GM12878 (cell line): ENCODE measurements at regions not wholly inside any gene's neighbourhood (a gene's known extent, or its start where the extent isn't known, plus 50 kb on each side); places are given as distances from the start of the nearest gene placed in this dataset.

Experiments used
- ATAC-seq: fragments of 200-7000 bp; cut with Tn5 transposase; 3 replicates; pipeline ENCODE4 v1.9.1; 2020; ENCODE audit warnings: mild to moderate bottlenecking, moderate library complexity
- BruUV-seq: library from RNA; stranded (reverse); fragments of 400-500 nt; replicated peaks from 2 replicates; lab custom pipeline; 2021; lab: Mats Ljungman, UMichigan
- CTCF ChIA-PET: fragments of 300-600 bp; sonication (Branson Sonifier 250); formaldehyde crosslinking; extraction: SDS; loops from one replicate; lab custom pipeline; 2021; ENCODE audit warnings: inconsistent platforms; lab: Yijun Ruan, JAX
- POLR2A ChIA-PET: fragments of 350-600 bp; formaldehyde crosslinking; extraction: SDS; loops from one replicate; lab custom pipeline; 2021; ENCODE audit warnings: inconsistent platforms; lab: Charles Lee
- RAD21 ChIA-PET: fragments of 300-600 bp; sonication (Branson Sonifier 250); formaldehyde crosslinking; loops from one replicate; lab custom pipeline; 2023; ENCODE audit warnings: antibody characterized with exemption; ENCODE audit not compliant: unreplicated experiment; lab: Charles Lee
- SMC1A ChIA-PET: fragments of 300-600 bp; sonication (Branson Sonifier 250); formaldehyde crosslinking; loops from one replicate; lab custom pipeline; 2023; ENCODE audit not compliant: unreplicated experiment, uncharacterized antibody; lab: Charles Lee
- DNase-seq: peaks from one replicate; pipeline ENCODE4 v3.0.0-alpha.2; 2011; ENCODE audit warnings: low read depth, low spot score
- FAIRE-seq: peaks from 3 replicates; lab custom pipeline; 2011; peaks lifted over from hg19 to GRCh38; lab: Jason Lieb, UNC
- H2AFZ ChIP-seq: 2 replicates; pipeline ENCODE4 v1.6.0; 2011; ENCODE audit warnings: low read depth, low read length, control low read depth; ENCODE audit not compliant: control insufficient read depth
- H3K27ac ChIP-seq: 2 replicates; pipeline ENCODE4 v1.5.1; 2011; ENCODE audit warnings: control low read depth; ENCODE audit not compliant: control insufficient read depth, insufficient read depth
- H3K27me3 ChIP-seq, 2 experiments: replicated peaks in 1 of 2; 2 replicates each; pipeline versions ENCODE4 v1.6.0 to v1.6.1; 2011; ENCODE audit warnings: low read length in 1 of 2; ENCODE audit not compliant: control insufficient read depth in 2 of 2, insufficient read depth in 2 of 2
- H3K36me3 ChIP-seq, 2 experiments: 2 replicates each; pipeline ENCODE4 v1.5.1; 2011; ENCODE audit warnings: low read length in 1 of 2; ENCODE audit not compliant: control insufficient read depth in 2 of 2, insufficient read depth in 2 of 2
- H3K4me1 ChIP-seq: 2 replicates; pipeline ENCODE4 v1.6.1; 2011; ENCODE audit warnings: mild to moderate bottlenecking, low read length, moderate library complexity, mixed read lengths; ENCODE audit not compliant: control insufficient read depth, insufficient read depth
- H3K4me2 ChIP-seq: 2 replicates; pipeline ENCODE4 v1.6.0; 2011; ENCODE audit warnings: control low read depth; ENCODE audit not compliant: control insufficient read depth, insufficient read depth
- H3K4me3 ChIP-seq: fragments of 200-600 bp; sonication (generic); 2 replicates; pipeline ENCODE4 v1.5.1; 2016
- H3K79me2 ChIP-seq: 2 replicates; pipeline ENCODE4 v1.6.0; 2011; ENCODE audit warnings: low read length; ENCODE audit not compliant: control insufficient read depth, insufficient read depth
- H3K9ac ChIP-seq: 2 replicates; pipeline ENCODE4 v1.8.0; 2011; ENCODE audit warnings: low read length, control low read depth, mixed read lengths; ENCODE audit not compliant: control insufficient read depth, insufficient read depth
- H3K9me3 ChIP-seq: replicated peaks from 3 replicates; pipeline ENCODE4 v1.5.1; 2011; ENCODE audit warnings: mild to moderate bottlenecking, low read length; ENCODE audit not compliant: control insufficient read depth, insufficient read depth
- H4K20me1 ChIP-seq: 2 replicates; pipeline ENCODE4 v1.6.0; 2011; ENCODE audit not compliant: control insufficient read depth, insufficient read depth
- FOXK2 ChIP-seq: fragments of 450-650 bp; IDR thresholded peaks from 2 replicates; pipeline ENCODE4 v1.6.1; 2017; ENCODE audit warnings: mild to moderate bottlenecking, moderate library complexity
- NBN ChIP-seq: fragments of 450-650 bp; IDR thresholded peaks from 2 replicates; pipeline ENCODE4 v1.6.1; 2016
- WGBS: methylation state at CpG from one replicate; pipeline ENCODE4 v1.1.6; 2016; ENCODE audit warnings: low lambda C conversion rate; ENCODE audit not compliant: insufficient replicate concordance, insufficient coverage; ENCODE audit errors: missing lambda C conversion rate; 5-methylcytosine and 5-hydroxymethylcytosine counted together
- in situ Hi-C: fragments of 300-500 bp; cut with MboI; formaldehyde crosslinking; loops from 9 replicates; pipeline ENCODE4 v1.14.3; 2018; ENCODE audit warnings: mixed read lengths
- intact Hi-C: fragments of 100-400 bp; cut with micrococcal nuclease; formaldehyde crosslinking; loops from one replicate; pipeline ENCODE4 v1.14.2; 2022; ENCODE audit not compliant: unreplicated experiment
- TF ChIP-seq, protein P1 (sequence below): IDR thresholded peaks from 2 replicates; pipeline ENCODE4 v1.6.1; 2011; ENCODE audit warnings: borderline replicate concordance, low read depth, mild to moderate bottlenecking, moderate library complexity, low read length; ENCODE audit not compliant: insufficient read depth, poor library complexity, severe bottlenecking

DNA sequence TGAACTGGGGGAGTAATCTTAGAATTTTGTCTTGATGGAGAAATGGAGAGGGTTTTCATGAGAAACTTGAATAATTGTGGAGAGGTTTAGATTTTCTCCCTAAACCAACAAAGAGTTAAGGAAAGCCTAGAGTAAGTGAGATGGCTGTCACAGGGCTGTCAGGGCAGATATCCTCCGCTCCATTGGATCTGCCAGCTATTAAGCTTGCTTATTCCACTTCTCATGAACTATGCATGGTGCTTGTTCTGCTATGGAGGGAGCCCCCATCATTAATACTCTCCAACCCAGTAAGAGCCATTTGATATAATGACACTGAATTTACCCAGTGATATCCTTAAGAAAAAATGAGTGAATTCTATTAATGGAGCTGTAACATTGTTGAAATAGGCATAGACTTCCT lies 342.8 kb upstream of the MTNR1B start:
- DNase-seq (no peak), FAIRE-seq (no peak), ATAC-seq (no peak)
- Histone ChIP-seq H2AFZ (no peak overlapping the region), H3K9ac (no peak overlapping the region), H3K79me2 (no peaks in the 10 kb centered on the region), H4K20me1 (no peaks in the 10 kb centered on the region), H3K4me3 (no peak overlapping the region), H3K27me3 (no peaks in the 10 kb centered on the region), H3K36me3 (no peaks in the 10 kb centered on the region), H3K4me1 (no peaks in the 10 kb centered on the region), H3K27ac (no peak overlapping the region), H3K9me3 (no peaks in the 10 kb centered on the region), H3K4me2 (no peak overlapping the region)
- WGBS: 13% methylated on average over 1 of the region's 1 CpG
- ChIA-PET SMC1A (no interaction called here), POLR2A (no interaction called here), RAD21 (no interaction called here), CTCF (no interaction called here)
- no peak for TF ChIP-seq NBN
- BruUV-seq: no TSS peak
- intact Hi-C loops: no loop called here
- in situ Hi-C loops: no loop called here

- Histone ChIP-seq H3K4me2 (no peak overlapping the region), H4K20me1 (no peaks in the 10 kb centered on the region), H3K36me3 (no peaks in the 10 kb centered on the region), H3K4me3 (no peak overlapping the region), H3K79me2 (no peaks in the 10 kb centered on the region), H3K27me3 (no peaks in the 10 kb centered on the region), H3K27ac (no peak overlapping the region), H3K4me1 (no peaks in the 10 kb centered on the region), H3K9me3 (no peaks in the 10 kb centered on the region), H2AFZ (no peak overlapping the region), H3K9ac (no peak overlapping the region)
- SMC1A ChIA-PET: no interaction called here
- CTCF ChIA-PET: interaction anchor here (0.8 kb wide), 1 partner anchor 162 kb away, joined by 3 read pairs; no protein-coding TSS in a partner anchor
- intact Hi-C loops: no loop called here
- WGBS: 19% methylated on average over 7 of the region's 7 CpGs
- DNase-seq (no peak), ATAC-seq (no peak), FAIRE-seq (no peak)
- in situ Hi-C loops: no loop called here
- TF ChIP-seq FOXK2: no peak
- TF ChIP-seq, protein P1, sequence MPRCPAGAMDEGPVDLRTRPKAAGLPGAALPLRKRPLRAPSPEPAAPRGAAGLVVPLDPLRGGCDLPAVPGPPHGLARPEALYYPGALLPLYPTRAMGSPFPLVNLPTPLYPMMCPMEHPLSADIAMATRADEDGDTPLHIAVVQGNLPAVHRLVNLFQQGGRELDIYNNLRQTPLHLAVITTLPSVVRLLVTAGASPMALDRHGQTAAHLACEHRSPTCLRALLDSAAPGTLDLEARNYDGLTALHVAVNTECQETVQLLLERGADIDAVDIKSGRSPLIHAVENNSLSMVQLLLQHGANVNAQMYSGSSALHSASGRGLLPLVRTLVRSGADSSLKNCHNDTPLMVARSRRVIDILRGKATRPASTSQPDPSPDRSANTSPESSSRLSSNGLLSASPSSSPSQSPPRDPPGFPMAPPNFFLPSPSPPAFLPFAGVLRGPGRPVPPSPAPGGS: peak; percentile 42
- TF ChIP-seq, all 136 proteins: peak for 1
- no TSS peak for BruUV-seq
- POLR2A ChIA-PET: no interaction called here
- RAD21 ChIA-PET: no interaction called here
Measured at GRCh38 chr11:92627615-92628256, 341.7 kb upstream of the MTNR1B start.
